KMS-11 (cell line): ENCODE measurements at regions not wholly inside any gene's neighbourhood (a gene's known extent, or its start where the extent isn't known, plus 50 kb on each side); places are given as distances from the start of the nearest gene placed in this dataset.

ENCODE experiments used
- H2AFZ ChIP-seq: fragments of 200-600 bp; sonication (generic); 2 replicates; pipeline ENCODE4 v1.6.1; 2016; ENCODE audit warnings: antibody characterized with exemption, mixed run types, low read depth
- H3K27ac ChIP-seq: fragments of 200-600 bp; sonication (generic); 2 replicates; pipeline ENCODE4 v1.6.1; 2016; ENCODE audit warnings: mild to moderate bottlenecking, mixed run types
- H3K27me3 ChIP-seq: fragments of 200-600 bp; sonication (generic); 2 replicates; pipeline ENCODE4 v1.6.1; 2017; ENCODE audit warnings: mild to moderate bottlenecking, low read depth, mixed run types, moderate library complexity; ENCODE audit not compliant: insufficient read depth
- H3K36me3 ChIP-seq: fragments of 200-600 bp; sonication (generic); 2 replicates; pipeline ENCODE4 v1.6.1; 2017; ENCODE audit warnings: mild to moderate bottlenecking, mixed run types; ENCODE audit not compliant: insufficient read depth
- H3K4me1 ChIP-seq: fragments of 200-600 bp; sonication (generic); 2 replicates; pipeline ENCODE4 v1.6.1; 2016; ENCODE audit warnings: mild to moderate bottlenecking, low read depth, mixed run types; ENCODE audit not compliant: poor library complexity, severe bottlenecking
- H3K4me2 ChIP-seq: fragments of 200-600 bp; sonication (generic); 2 replicates; pipeline ENCODE4 v1.7.0; 2016; ENCODE audit warnings: mild to moderate bottlenecking, mixed run types
- H3K4me3 ChIP-seq: fragments of 200-600 bp; sonication (generic); IDR thresholded peaks from 2 replicates; pipeline ENCODE4 v1.6.1; 2017; ENCODE audit warnings: low read depth, low read length, mixed read lengths; ENCODE audit not compliant: insufficient read depth
- H3K79me2 ChIP-seq: fragments of 200-600 bp; sonication (generic); 2 replicates; pipeline ENCODE4 v1.6.1; 2016; ENCODE audit warnings: low read depth, mixed run types; ENCODE audit not compliant: insufficient read depth
- H3K9ac ChIP-seq: fragments of 200-600 bp; sonication (generic); 2 replicates; pipeline ENCODE4 v1.6.1; 2016; ENCODE audit warnings: mild to moderate bottlenecking, mixed run types
- H4K20me1 ChIP-seq: fragments of 200-600 bp; sonication (generic); 2 replicates; pipeline ENCODE4 v1.6.1; 2016; ENCODE audit warnings: mild to moderate bottlenecking, mixed run types; ENCODE audit not compliant: insufficient read depth
- CTCF ChIP-seq: fragments of 200-600 bp; sonication (generic); conservative IDR thresholded peaks from 2 replicates; pipeline ENCODE4 v1.6.1; 2017; ENCODE audit warnings: low read depth, mild to moderate bottlenecking, antibody characterized with exemption, low read length, moderate library complexity, mixed read lengths

- Histone ChIP-seq H4K20me1 (no peaks in the 10 kb centered on the region), H3K27me3 (no peaks in the 10 kb centered on the region), H2AFZ (no peak overlapping the region), H3K79me2 (no peaks in the 10 kb centered on the region), H3K27ac (no peak overlapping the region), H3K9ac (no peak overlapping the region), H3K36me3 (no peaks in the 10 kb centered on the region), H3K4me1 (no peaks in the 10 kb centered on the region), H3K4me3 (no peak overlapping the region), H3K4me2 (no peak overlapping the region)
- no peak for TF ChIP-seq CTCF
Measured at GRCh38 chr7:113794573-113794972, 124.2 kb downstream of the PPP1R3A start.

- Histone ChIP-seq H3K4me2 (no peak overlapping the region), H3K27ac (no peak overlapping the region), H4K20me1 (no peaks in the 10 kb centered on the region), H2AFZ (no peak overlapping the region), H3K79me2 (no peaks in the 10 kb centered on the region), H3K4me1 (no peaks in the 10 kb centered on the region), H3K27me3 (no peaks in the 10 kb centered on the region), H3K9ac (no peak overlapping the region), H3K36me3 (no peaks in the 10 kb centered on the region), H3K4me3 (no peak overlapping the region)
- TF ChIP-seq CTCF, result no peak
Measured at GRCh38 chr7:113793171-113793570, 125.6 kb downstream of the PPP1R3A start.

DNA sequence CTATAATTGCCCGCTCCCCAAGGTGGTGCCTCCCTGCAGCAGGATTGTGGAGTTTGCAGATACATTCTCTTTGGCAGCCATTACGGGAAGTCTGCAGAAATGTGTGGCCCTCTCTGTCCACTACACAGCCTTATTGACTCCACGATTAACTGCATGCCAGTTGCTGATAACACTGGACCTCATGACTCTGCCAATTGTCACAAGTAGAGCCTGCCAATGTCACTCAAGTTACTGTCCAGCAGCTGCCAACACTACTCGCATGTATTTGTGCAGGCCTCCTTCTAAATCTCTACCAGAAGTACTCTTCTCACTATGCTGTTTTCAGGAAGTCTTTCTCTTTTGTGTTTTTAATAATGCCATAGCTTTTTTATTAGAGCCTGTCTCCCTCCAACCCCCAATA lies 128.8 kb downstream of the PPP1R3A start:
- Histone ChIP-seq H3K4me1 (no peaks in the 10 kb centered on the region), H4K20me1 (no peaks in the 10 kb centered on the region), H3K79me2 (no peaks in the 10 kb centered on the region), H2AFZ (no peak overlapping the region), H3K36me3 (no peaks in the 10 kb centered on the region), H3K27me3 (no peaks in the 10 kb centered on the region), H3K4me2 (no peak overlapping the region), H3K27ac (no peak overlapping the region), H3K9ac (no peak overlapping the region), H3K4me3 (no peak overlapping the region)
- TF ChIP-seq CTCF, result no peak

GRCh38 chr7:113787106-113787505 lies 131.7 kb downstream of the PPP1R3A start:
- H3K4me1 ChIP-seq, result no peaks in the 10 kb centered on the region
- no peak overlapping the region for H3K4me3 ChIP-seq
- H3K27me3 ChIP-seq, result no peaks in the 10 kb centered on the region
- no peak overlapping the region for H2AFZ ChIP-seq
- no peak overlapping the region for H3K9ac ChIP-seq
- H4K20me1 ChIP-seq, result no peaks in the 10 kb centered on the region; the same call in 1 of the 2 replicates
- no peak overlapping the region for H3K4me2 ChIP-seq
- TF ChIP-seq CTCF, result no peak
- H3K79me2 ChIP-seq, result no peaks in the 10 kb centered on the region
- no peaks in the 10 kb centered on the region for H3K36me3 ChIP-seq
- H3K27ac ChIP-seq, result no peak overlapping the region

GRCh38 chr7:113784956-113785355 lies 133.9 kb downstream of the PPP1R3A start:
- Histone ChIP-seq H3K27ac (no peak overlapping the region), H2AFZ (no peak overlapping the region), H3K4me1 (no peaks in the 10 kb centered on the region), H3K4me2 (no peak overlapping the region), H4K20me1 (no peaks in the 10 kb centered on the region; the same call in 1 of the 2 replicates), H3K79me2 (no peaks in the 10 kb centered on the region), H3K36me3 (no peaks in the 10 kb centered on the region), H3K4me3 (no peak overlapping the region), H3K27me3 (no peaks in the 10 kb centered on the region), H3K9ac (no peak overlapping the region)
- no peak for TF ChIP-seq CTCF
